HEK293 (cell line): ENCODE measurements at regions not wholly inside any gene's neighbourhood (a gene's known extent, or its start where the extent isn't known, plus 50 kb on each side); places are given as distances from the start of the nearest gene placed in this dataset.

Source experiments
- CTCF ChIA-PET: fragments of 350-600 bp; formaldehyde crosslinking; extraction: SDS; loops from one replicate; lab custom pipeline; 2021; ENCODE audit warnings: antibody characterized with exemption; lab: Yijun Ruan, JAX
- POLR2A ChIA-PET: fragments of 300-600 bp; formaldehyde crosslinking; extraction: SDS; loops from one replicate; lab custom pipeline; 2020; ENCODE audit warnings: antibody characterized with exemption, inconsistent platforms; lab: Yijun Ruan, JAX
- H3K27ac ChIP-seq: fragments of 200-500 bp; sonication (Bioruptor generic); 2 replicates; pipeline ENCODE4 v1.5.1; 2014; ENCODE audit warnings: low read depth, low read length, control low read depth, inconsistent platforms; ENCODE audit errors: extremely low read depth
- H3K36me3 ChIP-seq, 2 experiments: fragments of 200-500 bp in 1 of 2; sonication (Bioruptor generic) in 1 of 2; 1 replicate in 1 of 2; 2 replicates in 1 of 2; pipeline ENCODE4 v1.5.1; 2014 to 2017; ENCODE audit warnings: inconsistent platforms in 2 of 2, low read length in 2 of 2; ENCODE audit not compliant: control insufficient read depth in 2 of 2, insufficient read depth in 1 of 2
- H3K4me1 ChIP-seq: fragments of 200-500 bp; sonication (Bioruptor generic); 2 replicates; pipeline ENCODE4 v1.5.1; 2014; ENCODE audit warnings: mild to moderate bottlenecking, low read length, inconsistent platforms; ENCODE audit not compliant: control insufficient read depth, insufficient read depth
- H3K4me3 ChIP-seq: 2 replicates; pipeline ENCODE4 v1.5.1; 2011; ENCODE audit warnings: low read depth, mild to moderate bottlenecking, control low read depth, low read length, moderate library complexity
- H3K9me3 ChIP-seq: fragments of 200-500 bp; sonication (Bioruptor generic); 2 replicates; pipeline ENCODE4 v1.5.1; 2014; ENCODE audit warnings: low read depth, low read length, inconsistent platforms; ENCODE audit not compliant: control insufficient read depth, insufficient read depth
- EGR2 ChIP-seq: fragments of 450-650 bp; formaldehyde crosslinking; IDR thresholded peaks from 2 replicates; pipeline ENCODE4 v1.5.1; 2016; ENCODE audit warnings: low read depth, missing biosample characterization, missing genetic modification characterization
- HOXA7 ChIP-seq: sonication (generic); formaldehyde crosslinking; IDR thresholded peaks from 2 replicates; pipeline ENCODE4 v1.8.1; 2022; ENCODE audit warnings: missing genetic modification reagents, borderline replicate concordance
- HOXD13 ChIP-seq: sonication (generic); formaldehyde crosslinking; IDR thresholded peaks from 2 replicates; pipeline ENCODE4 v1.8.0; 2022; ENCODE audit warnings: missing genetic modification reagents, borderline replicate concordance
- KLF7 ChIP-seq: fragments of 450-650 bp; formaldehyde crosslinking; IDR thresholded peaks from 2 replicates; pipeline ENCODE4 v1.5.1; 2016; ENCODE audit warnings: missing biosample characterization, missing genetic modification characterization, borderline replicate concordance
- KLF8 ChIP-seq: fragments of 450-650 bp; formaldehyde crosslinking; IDR thresholded peaks from 2 replicates; pipeline ENCODE4 v1.5.1; 2016; ENCODE audit warnings: missing biosample characterization, missing genetic modification characterization
- KLF9 ChIP-seq: fragments of 450-650 bp; formaldehyde crosslinking; IDR thresholded peaks from 2 replicates; pipeline ENCODE4 v1.5.1; 2016; ENCODE audit warnings: missing biosample characterization, missing genetic modification characterization, low read depth
- SCRT1 ChIP-seq: fragments of 450-650 bp; formaldehyde crosslinking; IDR thresholded peaks from 2 replicates; pipeline ENCODE4 v1.5.1; 2016; ENCODE audit warnings: missing biosample characterization, missing genetic modification characterization, borderline replicate concordance
- ZBTB7A ChIP-seq: fragments of 450-650 bp; formaldehyde crosslinking; IDR thresholded peaks from 2 replicates; pipeline ENCODE4 v1.5.1; 2016; ENCODE audit warnings: low read depth, missing biosample characterization, missing genetic modification characterization
- ZFHX2 ChIP-seq: fragments of 450-650 bp; formaldehyde crosslinking; conservative IDR thresholded peaks from 2 replicates; pipeline ENCODE4 v1.5.1; 2016; ENCODE audit warnings: missing biosample characterization, missing genetic modification characterization
- ZIC2 ChIP-seq: fragments of 450-650 bp; formaldehyde crosslinking; IDR thresholded peaks from 2 replicates; pipeline ENCODE4 v1.5.1; 2016; ENCODE audit warnings: missing biosample characterization, missing genetic modification characterization
- ZNF169 ChIP-seq: fragments of 450-650 bp; formaldehyde crosslinking; IDR thresholded peaks from 2 replicates; pipeline ENCODE4 v1.5.1; 2016; ENCODE audit warnings: missing biosample characterization, missing genetic modification characterization
- ZNF175 ChIP-seq: fragments of 450-650 bp; formaldehyde crosslinking; IDR thresholded peaks from 2 replicates; pipeline ENCODE4 v1.5.1; 2016; ENCODE audit warnings: missing biosample characterization, missing genetic modification characterization
- ZNF211 ChIP-seq: fragments of 450-650 bp; formaldehyde crosslinking; IDR thresholded peaks from 2 replicates; pipeline ENCODE4 v1.5.1; 2016; ENCODE audit warnings: low read depth, missing biosample characterization, missing genetic modification characterization
- ZNF248 ChIP-seq: fragments of 450-650 bp; formaldehyde crosslinking; IDR thresholded peaks from 2 replicates; pipeline ENCODE4 v1.5.1; 2017; ENCODE audit warnings: missing biosample characterization, missing genetic modification characterization
- ZNF394 ChIP-seq: fragments of 450-650 bp; formaldehyde crosslinking; IDR thresholded peaks from 2 replicates; pipeline ENCODE4 v1.5.1; 2016; ENCODE audit warnings: missing biosample characterization, missing genetic modification characterization, mild to moderate bottlenecking, moderate library complexity, borderline replicate concordance
- ZNF423 ChIP-seq: fragments of 450-650 bp; formaldehyde crosslinking; IDR thresholded peaks from 2 replicates; pipeline ENCODE4 v1.5.1; 2016; ENCODE audit warnings: missing biosample characterization, missing genetic modification characterization
- ZNF529 ChIP-seq: fragments of 450-650 bp; formaldehyde crosslinking; IDR thresholded peaks from 2 replicates; pipeline ENCODE4 v1.5.1; 2017; ENCODE audit warnings: missing genetic modification characterization, missing biosample characterization; ENCODE audit not compliant: insufficient replicate concordance
- ZNF670 ChIP-seq: fragments of 450-650 bp; formaldehyde crosslinking; IDR thresholded peaks from 2 replicates; pipeline ENCODE4 v1.5.1; 2016; ENCODE audit warnings: missing biosample characterization, missing genetic modification characterization, low read depth
- ZNF837 ChIP-seq: fragments of 450-650 bp; formaldehyde crosslinking; IDR thresholded peaks from 2 replicates; pipeline ENCODE4 v1.5.1; 2016; ENCODE audit warnings: missing biosample characterization, missing genetic modification characterization
- ZNF843 ChIP-seq: fragments of 450-650 bp; formaldehyde crosslinking; IDR thresholded peaks from 2 replicates; pipeline ENCODE4 v1.5.1; 2016; ENCODE audit warnings: missing biosample characterization, missing genetic modification characterization
- TF ChIP-seq, protein P1 (sequence below): fragments of 450-650 bp; formaldehyde crosslinking; conservative IDR thresholded peaks from 2 replicates; pipeline ENCODE4 v1.5.1; 2016; ENCODE audit warnings: low read depth, missing biosample characterization, missing genetic modification characterization

DNA sequence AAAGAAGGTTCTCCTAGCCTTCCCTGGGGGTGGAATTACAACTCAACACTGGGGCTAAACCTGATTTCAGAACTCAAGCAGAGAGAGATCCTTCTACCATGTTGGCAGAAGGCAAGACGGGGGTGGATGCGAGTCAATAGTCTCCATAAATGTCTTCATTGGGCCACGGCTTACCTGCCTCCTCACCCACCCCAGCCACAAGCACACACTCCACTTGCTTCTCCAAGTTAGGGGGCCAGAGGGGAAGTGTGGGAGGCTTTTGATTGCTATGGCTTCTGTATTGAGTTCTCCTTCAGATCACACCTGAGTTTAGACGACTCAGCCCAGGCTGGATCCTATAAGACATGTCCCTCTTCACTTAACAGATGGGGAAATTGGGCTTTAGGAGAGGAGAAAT lies 178.9 kb downstream of the UACA start:
- ChIA-PET CTCF (interaction anchor here (0.6 to 7.6 kb wide), 28 partner anchors 9 to 839 kb away, joined by 3 to 50 read pairs (median 5); no protein-coding TSS in a partner anchor), POLR2A (interaction anchor here (0.6 to 2.2 kb wide), 7 partner anchors 10 to 561 kb away, joined by 3 to 7 read pairs (median 4); partner anchors contain the start of gene TLE3)
- H3K4me3 ChIP-seq, result no peak overlapping the region
- peak overlapping the region; percentile 77; the same call in 1 of the 2 replicates for H3K27ac ChIP-seq
- no peaks in the 10 kb centered on the region for H3K9me3 ChIP-seq
- no peak for TF ChIP-seq ZBTB7A (tag by site-specific recombination)
- TF ChIP-seq ZNF169 (tag by site-specific recombination), result no peak
- no peak for TF ChIP-seq ZNF843 (tag by site-specific recombination)
- no peak for TF ChIP-seq ZNF211
- TF ChIP-seq ZNF423 (tag by site-specific recombination), result no peak
- TF ChIP-seq EGR2, result peak; percentile 67; the same call in 1 of the 2 replicates
- TF ChIP-seq ZNF670 (tag by site-specific recombination), result no peak
- TF ChIP-seq, protein P1, sequence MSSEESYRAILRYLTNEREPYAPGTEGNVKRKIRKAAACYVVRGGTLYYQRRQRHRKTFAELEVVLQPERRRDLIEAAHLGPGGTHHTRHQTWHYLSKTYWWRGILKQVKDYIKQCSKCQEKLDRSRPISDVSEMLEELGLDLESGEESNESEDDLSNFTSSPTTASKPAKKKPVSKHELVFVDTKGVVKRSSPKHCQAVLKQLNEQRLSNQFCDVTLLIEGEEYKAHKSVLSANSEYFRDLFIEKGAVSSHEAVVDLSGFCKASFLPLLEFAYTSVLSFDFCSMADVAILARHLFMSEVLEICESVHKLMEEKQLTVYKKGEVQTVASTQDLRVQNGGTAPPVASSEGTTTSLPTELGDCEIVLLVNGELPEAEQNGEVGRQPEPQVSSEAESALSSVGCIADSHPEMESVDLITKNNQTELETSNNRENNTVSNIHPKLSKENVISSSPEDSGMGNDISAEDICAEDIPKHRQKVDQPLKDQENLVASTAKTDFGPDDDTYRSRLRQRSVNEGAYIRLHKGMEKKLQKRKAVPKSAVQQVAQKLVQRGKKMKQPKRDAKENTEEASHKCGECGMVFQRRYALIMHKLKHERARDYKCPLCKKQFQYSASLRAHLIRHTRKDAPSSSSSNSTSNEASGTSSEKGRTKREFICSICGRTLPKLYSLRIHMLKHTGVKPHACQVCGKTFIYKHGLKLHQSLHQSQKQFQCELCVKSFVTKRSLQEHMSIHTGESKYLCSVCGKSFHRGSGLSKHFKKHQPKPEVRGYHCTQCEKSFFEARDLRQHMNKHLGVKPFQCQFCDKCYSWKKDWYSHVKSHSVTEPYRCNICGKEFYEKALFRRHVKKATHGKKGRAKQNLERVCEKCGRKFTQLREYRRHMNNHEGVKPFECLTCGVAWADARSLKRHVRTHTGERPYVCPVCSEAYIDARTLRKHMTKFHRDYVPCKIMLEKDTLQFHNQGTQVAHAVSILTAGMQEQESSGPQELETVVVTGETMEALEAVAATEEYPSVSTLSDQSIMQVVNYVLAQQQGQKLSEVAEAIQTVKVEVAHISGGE (tag by site-specific recombination), result no peak
- no peak for TF ChIP-seq ZIC2
- no peak for TF ChIP-seq KLF7 (tag by site-specific recombination)
- no peak for TF ChIP-seq HOXA7 (CRISPR knock-in tag)
- no peak for TF ChIP-seq KLF8 (tag by site-specific recombination)
- no peak for TF ChIP-seq ZNF837 (tag by site-specific recombination)
- TF ChIP-seq ZNF175 (tag by site-specific recombination), result no peak
- TF ChIP-seq ZNF248 (tag by site-specific recombination), result no peak
- peak; percentile 69 for TF ChIP-seq ZFHX2
- TF ChIP-seq ZNF394, result no peak
- no peaks in the 10 kb centered on the region for H3K36me3 ChIP-seq
- H3K4me1 ChIP-seq, result peaks cover 16% of the 10 kb centered on the region; the same call in 1 of the 2 replicates

DNA sequence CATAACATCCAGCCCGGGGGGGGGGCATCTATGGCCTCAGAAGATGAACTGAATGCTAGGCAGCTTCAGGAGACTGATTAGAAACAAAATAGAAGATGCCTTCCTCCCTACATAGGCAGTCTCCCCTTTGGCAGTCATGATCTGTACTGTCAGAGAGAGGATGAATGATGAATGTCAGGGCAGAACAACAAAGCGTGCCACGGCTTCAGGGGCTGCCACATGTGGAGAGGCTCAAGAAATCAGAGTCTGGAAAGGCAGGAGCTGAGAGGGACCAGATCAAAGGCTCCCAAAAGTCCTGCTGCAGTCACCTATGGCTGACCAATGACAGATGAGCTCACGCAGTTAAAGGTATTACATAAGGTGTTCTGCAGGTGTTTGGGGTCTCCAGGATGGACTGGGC lies 180.4 kb downstream of the UACA start:
- H3K36me3 ChIP-seq, result no peaks in the 10 kb centered on the region
- CTCF ChIA-PET, result interaction anchor here (0.5 to 7.6 kb wide), 12 partner anchors 8 to 1389 kb away, joined by 3 to 50 read pairs (median 5); no protein-coding TSS in a partner anchor
- H3K27ac ChIP-seq, result no peak overlapping the region
- H3K4me1 ChIP-seq, result peaks cover 16% of the 10 kb centered on the region; the same call in 1 of the 2 replicates
- TF ChIP-seq ZBTB7A (tag by site-specific recombination) (no peak), HOXD13 (CRISPR knock-in tag) (no peak), KLF9 (tag by site-specific recombination) (no peak), HOXA7 (CRISPR knock-in tag) (no peak), SCRT1 (tag by site-specific recombination) (no peak), ZNF529 (tag by site-specific recombination) (no peak)
- POLR2A ChIA-PET, result interaction anchor here (0.7 to 2.2 kb wide), 3 partner anchors 9 to 485 kb away, joined by 4 read pairs; partner anchors contain the start of gene TLE3
- no peaks in the 10 kb centered on the region for H3K9me3 ChIP-seq
- no peak overlapping the region for H3K4me3 ChIP-seq
